ENCODE measurements at regions not wholly inside any gene's neighbourhood (a gene's known extent, or its start where the extent isn't known, plus 50 kb on each side); places are given as distances from the start of the nearest gene placed in this dataset.

DNA sequence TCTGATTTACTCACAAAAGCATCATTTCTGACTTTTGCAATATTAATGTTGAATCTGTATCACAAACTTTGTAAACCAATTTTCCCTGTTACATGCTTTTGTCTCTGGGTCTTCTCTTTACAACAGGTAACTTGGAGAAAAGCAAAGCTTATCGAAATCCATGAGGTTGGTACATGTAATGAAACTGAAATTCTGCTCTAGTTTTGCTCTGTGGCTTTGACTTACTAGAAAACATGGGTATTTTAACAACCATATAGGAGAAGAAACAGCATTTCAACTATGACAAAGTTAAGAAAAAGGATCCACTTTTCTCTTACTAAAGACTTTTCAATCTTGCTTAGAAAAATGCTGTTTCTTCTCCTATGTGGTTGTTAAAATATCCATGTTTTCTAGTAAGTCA, 645.8 kb downstream of the STIM2 start:
- no peak for DNase-seq (ENCODE audit: low spot score in 2 of 2)
- intact Hi-C loops (cut with DNase I; ENCODE audit: low total_unique reads) = no loop called here
- no peak overlapping the region for H3K4me3 ChIP-seq (ENCODE audit: low read depth, poor library complexity, severe bottlenecking)
- WGBS, 2 donors = 83 to 85% methylated on average over 1 of the region's 1 CpG
- TF ChIP-seq, protein P1, sequence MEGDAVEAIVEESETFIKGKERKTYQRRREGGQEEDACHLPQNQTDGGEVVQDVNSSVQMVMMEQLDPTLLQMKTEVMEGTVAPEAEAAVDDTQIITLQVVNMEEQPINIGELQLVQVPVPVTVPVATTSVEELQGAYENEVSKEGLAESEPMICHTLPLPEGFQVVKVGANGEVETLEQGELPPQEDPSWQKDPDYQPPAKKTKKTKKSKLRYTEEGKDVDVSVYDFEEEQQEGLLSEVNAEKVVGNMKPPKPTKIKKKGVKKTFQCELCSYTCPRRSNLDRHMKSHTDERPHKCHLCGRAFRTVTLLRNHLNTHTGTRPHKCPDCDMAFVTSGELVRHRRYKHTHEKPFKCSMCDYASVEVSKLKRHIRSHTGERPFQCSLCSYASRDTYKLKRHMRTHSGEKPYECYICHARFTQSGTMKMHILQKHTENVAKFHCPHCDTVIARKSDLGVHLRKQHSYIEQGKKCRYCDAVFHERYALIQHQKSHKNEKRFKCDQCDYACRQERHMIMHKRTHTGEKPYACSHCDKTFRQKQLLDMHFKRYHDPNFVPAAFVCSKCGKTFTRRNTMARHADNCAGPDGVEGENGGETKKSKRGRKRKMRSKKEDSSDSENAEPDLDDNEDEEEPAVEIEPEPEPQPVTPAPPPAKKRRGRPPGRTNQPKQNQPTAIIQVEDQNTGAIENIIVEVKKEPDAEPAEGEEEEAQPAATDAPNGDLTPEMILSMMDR (IDR thresholded peaks at IDR 0.05) = no peak
- TF ChIP-seq POLR2A (IDR thresholded peaks at IDR 0.05) = no peak

GRCh38 chr4:27514711-27515110, 654.1 kb downstream of the STIM2 start:
- no peak overlapping the region for H3K4me3 ChIP-seq (ENCODE audit: low read depth, poor library complexity, severe bottlenecking)
- no peak for TF ChIP-seq POLR2A (IDR thresholded peaks at IDR 0.05)
- TF ChIP-seq, protein P1 (IDR thresholded peaks at IDR 0.05) = no peak
- WGBS, 2 donors = 74 to 87% methylated on average over 2 of the region's 2 CpGs
- intact Hi-C loops (cut with DNase I; ENCODE audit: low total_unique reads) = no loop called here
- DNase-seq (ENCODE audit: low spot score in 2 of 2) = no peak

DNA sequence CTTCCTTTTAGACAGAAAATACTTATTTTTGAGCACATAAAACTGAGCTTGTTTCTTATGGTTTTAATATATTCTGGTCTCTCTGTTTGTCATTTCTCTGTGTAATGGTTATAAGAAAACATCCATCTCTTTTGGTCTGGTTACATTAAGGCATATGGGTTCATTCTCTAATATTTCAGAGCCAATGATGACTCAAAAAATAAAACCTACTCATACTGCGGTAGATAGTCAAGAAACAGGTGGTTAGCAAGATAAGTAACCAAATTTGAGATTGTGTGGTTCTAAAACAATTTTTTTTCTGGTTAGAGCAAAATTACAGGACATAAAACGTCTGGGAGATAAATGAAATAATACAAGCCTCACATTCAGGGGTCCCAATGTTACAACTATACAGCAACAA, 654.5 kb downstream of the STIM2 start:
- no peak for DNase-seq (ENCODE audit: low spot score in 2 of 2)
- intact Hi-C loops (cut with DNase I; ENCODE audit: low total_unique reads) = no loop called here
- WGBS, 2 donors = 59 to 65% methylated on average over 2 of the region's 2 CpGs
- no peak for TF ChIP-seq POLR2A (IDR thresholded peaks at IDR 0.05)
- TF ChIP-seq, protein P1 (IDR thresholded peaks at IDR 0.05) = no peak
- no peak overlapping the region for H3K4me3 ChIP-seq (ENCODE audit: low read depth, poor library complexity, severe bottlenecking)

- TF ChIP-seq, protein P1 (IDR thresholded peaks at IDR 0.05) = no peak
- no peak for TF ChIP-seq POLR2A (IDR thresholded peaks at IDR 0.05)
- no peak for DNase-seq (ENCODE audit: low spot score in 2 of 2)
- H3K4me3 ChIP-seq (ENCODE audit: low read depth, poor library complexity, severe bottlenecking) = no peak overlapping the region
- WGBS, 2 donors = 41 to 42% methylated on average over 2 of the region's 2 CpGs
- intact Hi-C loops (cut with DNase I; ENCODE audit: low total_unique reads) = no loop called here
These were observed 658.2 kb downstream of the STIM2 start for GRCh38 chr4:27518876-27519275.

- 67 to 70% methylated on average over 2 of the region's 2 CpGs for WGBS, 2 donors
- DNase-seq (ENCODE audit: low spot score in 2 of 2) = no peak
- intact Hi-C loops (cut with DNase I; ENCODE audit: low total_unique reads) = no loop called here
- TF ChIP-seq POLR2A (IDR thresholded peaks at IDR 0.05) = no peak
- TF ChIP-seq, protein P1 (IDR thresholded peaks at IDR 0.05) = no peak
- no peak overlapping the region for H3K4me3 ChIP-seq (ENCODE audit: low read depth, poor library complexity, severe bottlenecking)
These were observed 663.6 kb downstream of the STIM2 start for GRCh38 chr4:27524224-27524623.

GRCh38 chr4:27534488-27534887, 673.8 kb downstream of the STIM2 start:
- no peak for DNase-seq (ENCODE audit: low spot score in 2 of 2)
- intact Hi-C loops (cut with DNase I; ENCODE audit: low total_unique reads) = no loop called here
- H3K4me3 ChIP-seq (ENCODE audit: low read depth, poor library complexity, severe bottlenecking) = no peak overlapping the region
- WGBS, 2 donors = 35 to 45% methylated on average over 1 of the region's 1 CpG
- TF ChIP-seq, protein P1 (IDR thresholded peaks at IDR 0.05) = no peak
- TF ChIP-seq POLR2A (IDR thresholded peaks at IDR 0.05) = no peak

Data from lower leg skin (tissue), 4 donors.